ENCODE measurements at regions not wholly inside any gene's neighbourhood (a gene's known extent, or its start where the extent isn't known, plus 50 kb on each side); places are given as distances from the start of the nearest gene placed in this dataset.
A peak's percentile ranks its signal among the peaks of the same experiment; 100 is the strongest.

- DNase-seq (ENCODE audit: low spot score) = no peak
- Histone ChIP-seq H2AFZ (no peak overlapping the region), H3K9me3 (ENCODE audit: low read depth) (no peaks in the 10 kb centered on the region), H3K9me2 (replicated peaks; ENCODE audit: insufficient read depth) (no peaks in the 10 kb centered on the region), H3K27ac (no peak overlapping the region), H4K20me1 (ENCODE audit: insufficient read depth, poor library complexity, severe bottlenecking) (no peaks in the 10 kb centered on the region), H3K4me2 (no peak overlapping the region), H3K4me3 (no peak overlapping the region), H3K79me2 (no peaks in the 10 kb centered on the region), H3K27me3 (no peaks in the 10 kb centered on the region), H3K36me3 (replicated peaks; ENCODE audit: insufficient read depth, low read depth) (no peaks in the 10 kb centered on the region), H3K4me1 (ENCODE audit: insufficient read depth) (no peaks in the 10 kb centered on the region)
- 73% methylated on average over 1 of the region's 1 CpG for WGBS (ENCODE audit: low lambda C conversion rate, missing lambda C conversion rate)
- TF ChIP-seq, protein P1, sequence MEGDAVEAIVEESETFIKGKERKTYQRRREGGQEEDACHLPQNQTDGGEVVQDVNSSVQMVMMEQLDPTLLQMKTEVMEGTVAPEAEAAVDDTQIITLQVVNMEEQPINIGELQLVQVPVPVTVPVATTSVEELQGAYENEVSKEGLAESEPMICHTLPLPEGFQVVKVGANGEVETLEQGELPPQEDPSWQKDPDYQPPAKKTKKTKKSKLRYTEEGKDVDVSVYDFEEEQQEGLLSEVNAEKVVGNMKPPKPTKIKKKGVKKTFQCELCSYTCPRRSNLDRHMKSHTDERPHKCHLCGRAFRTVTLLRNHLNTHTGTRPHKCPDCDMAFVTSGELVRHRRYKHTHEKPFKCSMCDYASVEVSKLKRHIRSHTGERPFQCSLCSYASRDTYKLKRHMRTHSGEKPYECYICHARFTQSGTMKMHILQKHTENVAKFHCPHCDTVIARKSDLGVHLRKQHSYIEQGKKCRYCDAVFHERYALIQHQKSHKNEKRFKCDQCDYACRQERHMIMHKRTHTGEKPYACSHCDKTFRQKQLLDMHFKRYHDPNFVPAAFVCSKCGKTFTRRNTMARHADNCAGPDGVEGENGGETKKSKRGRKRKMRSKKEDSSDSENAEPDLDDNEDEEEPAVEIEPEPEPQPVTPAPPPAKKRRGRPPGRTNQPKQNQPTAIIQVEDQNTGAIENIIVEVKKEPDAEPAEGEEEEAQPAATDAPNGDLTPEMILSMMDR (IDR thresholded peaks at IDR 0.05; ENCODE audit: poor library complexity) = no peak
- TF ChIP-seq EZH2 (IDR thresholded peaks at IDR 0.05; ENCODE audit: borderline replicate concordance) = no peak
- TF ChIP-seq EZH2phosphoT487 (IDR thresholded peaks at IDR 0.05; ENCODE audit: low read depth, severe bottlenecking, unreplicated experiment) = no peak
These were observed 268.7 kb downstream of the TBL1XR1 start for GRCh38 chr3:176928582-176928931.

DNA sequence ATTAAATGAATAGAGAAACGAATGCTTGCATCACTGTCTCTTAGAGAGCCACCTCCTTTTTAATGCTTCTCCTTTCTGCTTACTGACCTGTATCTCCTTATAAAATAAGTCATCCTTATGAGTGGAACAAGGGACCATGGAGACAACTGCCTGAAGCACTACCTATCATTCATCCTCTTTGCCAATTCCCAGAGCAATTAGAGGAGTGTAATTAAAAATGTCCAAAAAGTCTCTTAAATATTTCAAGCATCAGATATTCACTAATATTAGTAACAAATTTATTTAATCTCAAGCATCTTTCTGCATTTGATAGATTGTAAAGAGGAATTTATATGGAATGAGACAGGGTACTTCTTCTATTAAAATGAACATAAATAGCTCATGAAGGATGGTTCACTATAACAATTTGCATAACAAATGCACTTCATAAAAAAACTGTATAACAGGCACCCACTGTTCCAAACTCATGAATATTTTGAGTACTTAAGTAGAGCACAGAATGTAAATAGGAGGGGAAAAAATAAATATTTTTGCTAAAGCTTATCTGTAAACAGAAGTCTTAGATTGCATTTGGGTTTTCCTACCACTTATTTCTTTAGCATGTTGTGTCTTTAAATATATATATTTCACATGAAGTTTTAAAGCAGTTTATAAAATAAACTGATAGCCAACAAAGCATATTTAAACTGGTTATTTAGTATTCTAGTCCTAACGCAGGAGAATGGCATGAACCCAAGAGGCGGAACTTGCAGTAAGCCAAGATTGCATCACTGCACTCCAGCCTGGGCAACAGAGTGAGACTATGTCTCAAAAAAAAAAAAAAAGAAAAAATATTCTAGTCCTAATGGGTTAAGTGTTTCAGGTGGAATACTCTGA, 269.3 kb downstream of the TBL1XR1 start:
- no peaks in the 10 kb centered on the region for H3K4me1 ChIP-seq (ENCODE audit: insufficient read depth)

GRCh38 chr3:176927280-176927679, 270.0 kb downstream of the TBL1XR1 start:
- H3K27ac ChIP-seq = no peak overlapping the region
- no peak overlapping the region for H3K4me2 ChIP-seq
- WGBS (ENCODE audit: low lambda C conversion rate, missing lambda C conversion rate) = 28% methylated on average over 3 of the region's 3 CpGs

More for the DNA sequence above, 269.3 kb downstream of the TBL1XR1 start:
- TF ChIP-seq EZH2 (IDR thresholded peaks at IDR 0.05; ENCODE audit: borderline replicate concordance) = no peak
- TF ChIP-seq, protein P1 (IDR thresholded peaks at IDR 0.05; ENCODE audit: poor library complexity) = no peak
- no peaks in the 10 kb centered on the region for H3K27me3 ChIP-seq
- no peaks in the 10 kb centered on the region for H3K9me2 ChIP-seq (replicated peaks; ENCODE audit: insufficient read depth)
- no peak overlapping the region for H3K4me3 ChIP-seq
- no peak overlapping the region for H3K27ac ChIP-seq
- no peak overlapping the region for H2AFZ ChIP-seq
- DNase-seq (ENCODE audit: low spot score) = no peak
- H3K4me2 ChIP-seq = no peak overlapping the region
- no peaks in the 10 kb centered on the region for H3K79me2 ChIP-seq
- no peaks in the 10 kb centered on the region for H3K36me3 ChIP-seq (replicated peaks; ENCODE audit: insufficient read depth, low read depth)
- 88% methylated on average over 3 of the region's 3 CpGs for WGBS (ENCODE audit: low lambda C conversion rate, missing lambda C conversion rate)
- no peaks in the 10 kb centered on the region for H3K9me3 ChIP-seq (ENCODE audit: low read depth)
- no peaks in the 10 kb centered on the region for H4K20me1 ChIP-seq (ENCODE audit: insufficient read depth, poor library complexity, severe bottlenecking)

More at GRCh38 chr3:176927280-176927679, 270.0 kb downstream of the TBL1XR1 start:
- Histone ChIP-seq H3K27me3 (no peaks in the 10 kb centered on the region), H3K36me3 (replicated peaks; ENCODE audit: insufficient read depth, low read depth) (no peaks in the 10 kb centered on the region), H3K9me2 (replicated peaks; ENCODE audit: insufficient read depth) (no peaks in the 10 kb centered on the region), H3K9me3 (ENCODE audit: low read depth) (no peaks in the 10 kb centered on the region), H2AFZ (no peak overlapping the region), H3K4me1 (ENCODE audit: insufficient read depth) (no peaks in the 10 kb centered on the region), H4K20me1 (ENCODE audit: insufficient read depth, poor library complexity, severe bottlenecking) (no peaks in the 10 kb centered on the region), H3K4me3 (no peak overlapping the region), H3K79me2 (no peaks in the 10 kb centered on the region)
- DNase-seq (ENCODE audit: low spot score) = peak; percentile 13
- TF ChIP-seq EZH2phosphoT487 (IDR thresholded peaks at IDR 0.05; ENCODE audit: low read depth, severe bottlenecking, unreplicated experiment) = no peak
- TF ChIP-seq, protein P1 (IDR thresholded peaks at IDR 0.05; ENCODE audit: poor library complexity) = no peak
- TF ChIP-seq EZH2 (IDR thresholded peaks at IDR 0.05; ENCODE audit: borderline replicate concordance) = no peak

Measured in hepatocyte (in vitro differentiated cells).